Spleen (tissue), 7 donors: ENCODE measurements at regions not wholly inside any gene's neighbourhood (a gene's known extent, or its start where the extent isn't known, plus 50 kb on each side); places are given as distances from the start of the nearest gene placed in this dataset.

Source experiments
- CTCF ChIP-seq, 11 experiments: fragments of 200-600 bp in 7 of 11; fragments of 450-650 bp in 4 of 11; sonication (generic) in 4 of 11; IDR thresholded peaks in 8 of 11; conservative IDR thresholded peaks in 3 of 11; 1 replicate in 7 of 11; 2 replicates in 4 of 11; pipeline versions ENCODE4 v1.4.0 to v1.8.0; 2016 to 2021; ENCODE audit warnings: antibody characterized with exemption in 11 of 11, inconsistent platforms in 4 of 11, mild to moderate bottlenecking in 1 of 11
- POLR2A ChIP-seq, 3 donors: fragments of 450-650 bp; IDR thresholded peaks; one replicate each; pipeline ENCODE4 v1.5.1; 2017; ENCODE audit warnings: antibody characterized with exemption in 3 of 3, mild to moderate bottlenecking in 1 of 3
- POLR2AphosphoS5 ChIP-seq, 3 donors: sonication (generic); formaldehyde crosslinking; IDR thresholded peaks; one replicate each; pipeline ENCODE4 v1.5.1; 2017; ENCODE audit warnings: antibody characterized with exemption in 3 of 3
- donor health status: DM: no; HTN: no; CAD: no; lungs with moderate emphysema.
- donor health status: DM: no; HTN: no; CAD: no.
- donor health status: DM: no; HTN: no; CAD: no.

- no peak for TF ChIP-seq POLR2A (IDR thresholded peaks at IDR 0.05)
- no peak for TF ChIP-seq CTCF (IDR thresholded peaks at IDR 0.05 in 8 of 11, conservative IDR thresholded peaks at IDR 0.05 in 3 of 11)
- no peak for TF ChIP-seq POLR2AphosphoS5 (IDR thresholded peaks at IDR 0.05)
These were observed 75.5 kb upstream of the BARX2 start for GRCh38 chr11:129300099-129300498.
